Ammon's horn (tissue), 1 donor: ENCODE measurements at regions not wholly inside any gene's neighbourhood (a gene's known extent, or its start where the extent isn't known, plus 50 kb on each side); places are given as distances from the start of the nearest gene placed in this dataset.
"Not testable (repeated sequence)": the region's sequence is repeated elsewhere in the genome, so short reads cannot be mapped to it uniquely, and the experiment has no call there.

Experiments used
- DNase-seq: peaks from one replicate; pipeline ENCODE4 v3.0.0-alpha.2; 2016; ENCODE audit warnings: low spot score

DNA sequence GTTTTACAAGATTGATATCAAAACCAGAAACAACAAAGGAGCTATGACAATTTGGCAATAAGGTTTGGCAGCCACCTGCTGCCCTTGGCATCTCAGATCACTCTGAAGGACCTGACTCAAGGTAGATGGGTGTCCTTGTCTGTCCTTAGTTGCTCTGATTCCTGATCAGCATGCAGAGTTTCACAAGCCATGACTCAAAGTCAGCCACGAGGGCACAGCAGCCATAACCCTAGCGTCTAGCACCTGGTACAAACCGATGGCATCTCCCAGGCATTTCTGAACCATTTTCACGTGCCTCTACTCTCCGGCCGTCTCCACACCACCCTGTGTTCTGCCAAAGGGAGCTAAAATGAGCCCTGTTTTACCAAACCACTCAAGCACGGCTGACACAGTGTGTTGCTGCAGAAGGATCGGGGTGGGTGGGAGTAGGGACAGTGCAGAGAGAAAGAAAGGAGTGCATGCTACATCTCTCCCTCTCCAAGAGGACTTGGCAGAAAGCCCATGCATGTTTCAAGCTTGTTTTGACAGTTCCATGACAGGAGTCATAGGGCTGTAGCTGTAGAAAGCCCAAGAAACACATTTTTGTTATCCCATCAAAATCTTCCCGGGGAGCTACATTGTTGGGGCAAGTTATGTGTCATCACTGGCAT, 297.3 kb downstream of the ABCC12 start:
- DNase-seq: no peak

DNA sequence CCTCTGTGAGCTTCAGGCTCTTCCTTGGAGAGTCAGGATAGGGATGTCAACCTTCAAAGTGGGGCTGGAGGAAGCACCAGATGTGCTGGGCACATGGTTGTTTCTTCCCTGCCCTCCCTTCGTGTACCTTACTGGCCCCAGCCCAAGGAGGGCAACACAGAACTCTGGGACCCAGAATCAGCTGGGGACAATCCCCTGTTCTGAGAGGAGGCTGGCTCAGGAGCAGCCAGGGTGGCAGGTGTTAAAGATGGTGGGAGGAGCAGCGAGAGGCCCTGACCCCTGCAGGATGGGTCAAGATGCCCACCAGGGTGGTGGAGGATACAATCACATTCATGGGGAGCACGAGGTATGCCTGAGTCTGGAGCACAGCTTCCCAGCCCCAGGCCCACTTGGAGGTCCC, 300.4 kb downstream of the ABCC12 start:
- no peak for DNase-seq

DNA sequence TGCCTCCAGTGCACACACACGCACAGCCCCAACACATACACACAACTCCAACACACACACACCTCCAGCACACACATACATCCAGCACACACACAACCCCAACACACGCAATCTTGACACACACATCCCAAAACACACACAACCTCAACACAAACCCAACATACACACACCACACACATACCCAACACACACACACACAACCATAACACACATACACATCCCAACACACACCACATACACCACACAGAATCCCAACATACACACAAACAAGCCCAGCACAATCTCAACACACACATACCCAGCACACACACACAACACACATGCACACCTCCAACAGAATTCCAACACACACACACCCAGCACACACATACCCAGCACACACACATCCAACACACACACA, 301.1 kb downstream of the ABCC12 start:
- no peak for DNase-seq

DNA sequence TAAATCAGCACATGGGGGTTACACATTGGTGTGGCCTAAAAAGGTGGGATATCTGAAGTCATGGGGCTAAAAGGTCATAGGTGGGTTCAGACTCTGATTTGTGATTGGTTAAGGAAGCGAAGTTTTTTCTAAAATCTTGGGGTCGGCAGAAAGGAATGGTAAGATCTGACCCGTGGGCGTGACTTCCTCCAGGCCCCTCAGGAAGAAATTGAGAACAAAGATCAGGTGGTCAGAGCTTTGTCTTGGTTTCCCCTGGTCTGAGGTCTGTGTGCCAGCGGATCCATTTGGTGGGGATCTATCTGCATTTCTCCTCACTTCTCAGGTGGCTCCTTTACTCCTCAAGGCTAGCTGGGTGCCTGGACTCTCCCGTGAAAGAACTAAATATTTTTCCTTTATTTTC, 302.8 kb downstream of the ABCC12 start:
- DNase-seq: no peak

DNA sequence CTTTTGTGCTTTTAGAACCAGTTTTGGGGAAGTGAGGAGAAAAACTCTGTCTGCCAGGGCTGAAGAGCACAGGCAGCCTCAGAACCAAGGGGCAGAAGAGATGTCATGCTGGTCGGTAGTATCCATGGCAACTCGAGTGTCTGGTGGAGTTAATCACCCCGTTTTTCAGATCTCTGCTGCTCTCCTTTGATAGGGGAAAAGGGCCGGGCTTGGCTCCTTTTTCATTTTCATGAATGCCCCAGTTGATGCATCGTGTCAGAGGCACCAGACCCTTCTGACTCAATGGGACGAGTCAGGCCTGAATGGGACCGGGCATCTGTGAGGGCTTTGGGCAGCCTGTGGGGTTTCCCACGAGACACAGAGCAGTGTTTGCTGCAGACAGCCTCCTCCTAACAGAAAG, 304.6 kb downstream of the ABCC12 start:
- peak; percentile 33 for DNase-seq

DNA sequence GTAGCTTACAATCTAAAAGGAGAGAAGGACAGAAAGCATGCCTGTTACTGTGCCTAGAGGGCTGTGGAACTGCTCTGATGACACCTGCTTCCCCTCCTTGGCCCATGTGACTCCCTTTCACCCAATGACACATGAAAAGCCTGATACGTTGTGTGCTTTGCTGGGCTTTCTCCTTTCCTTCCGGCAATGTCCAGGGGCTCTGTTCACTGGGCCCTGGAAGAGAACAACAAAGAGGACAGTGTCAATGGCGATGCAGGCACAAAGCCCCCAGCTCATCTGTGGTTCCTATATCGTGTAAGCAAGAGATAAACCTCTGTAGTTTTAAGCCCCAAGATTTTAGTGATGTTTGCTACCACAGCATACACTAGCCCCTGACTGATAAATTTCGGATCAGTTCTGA, 306.1 kb downstream of the ABCC12 start:
- no peak for DNase-seq

DNA sequence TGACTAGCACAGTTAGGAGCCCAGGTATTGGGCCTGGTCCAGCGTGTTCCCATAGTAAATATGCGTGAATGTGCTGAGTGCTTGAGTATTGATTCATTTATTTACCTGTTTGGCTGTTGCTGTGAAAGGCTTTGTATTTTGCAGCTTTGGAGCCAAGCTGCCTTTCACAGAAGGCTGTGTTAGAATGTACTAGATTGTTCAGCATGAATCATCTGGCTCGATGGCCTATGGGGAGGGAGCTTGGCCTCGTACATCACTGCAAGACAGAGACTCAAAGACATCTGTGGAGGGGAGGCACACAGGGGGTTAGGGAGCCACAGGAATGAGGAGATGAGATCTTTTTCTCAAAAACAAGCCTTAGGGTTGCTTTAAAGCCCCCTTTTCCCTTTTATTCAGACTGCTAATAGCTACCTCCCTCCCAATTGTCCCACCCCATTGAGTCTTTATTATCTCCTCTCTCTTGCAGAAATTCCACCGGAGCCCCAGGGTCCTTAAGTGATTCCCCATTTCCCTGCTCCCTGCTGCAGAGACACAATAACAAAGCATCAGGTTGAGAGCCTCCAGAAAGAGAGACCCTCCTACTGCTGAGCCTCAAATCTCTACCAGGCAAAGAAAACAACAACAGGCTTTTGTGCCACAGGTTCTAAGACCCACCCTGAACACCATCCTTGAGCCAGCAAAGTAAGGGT, 307.2 kb downstream of the ABCC12 start:
- peak; percentile 82 for DNase-seq

DNA sequence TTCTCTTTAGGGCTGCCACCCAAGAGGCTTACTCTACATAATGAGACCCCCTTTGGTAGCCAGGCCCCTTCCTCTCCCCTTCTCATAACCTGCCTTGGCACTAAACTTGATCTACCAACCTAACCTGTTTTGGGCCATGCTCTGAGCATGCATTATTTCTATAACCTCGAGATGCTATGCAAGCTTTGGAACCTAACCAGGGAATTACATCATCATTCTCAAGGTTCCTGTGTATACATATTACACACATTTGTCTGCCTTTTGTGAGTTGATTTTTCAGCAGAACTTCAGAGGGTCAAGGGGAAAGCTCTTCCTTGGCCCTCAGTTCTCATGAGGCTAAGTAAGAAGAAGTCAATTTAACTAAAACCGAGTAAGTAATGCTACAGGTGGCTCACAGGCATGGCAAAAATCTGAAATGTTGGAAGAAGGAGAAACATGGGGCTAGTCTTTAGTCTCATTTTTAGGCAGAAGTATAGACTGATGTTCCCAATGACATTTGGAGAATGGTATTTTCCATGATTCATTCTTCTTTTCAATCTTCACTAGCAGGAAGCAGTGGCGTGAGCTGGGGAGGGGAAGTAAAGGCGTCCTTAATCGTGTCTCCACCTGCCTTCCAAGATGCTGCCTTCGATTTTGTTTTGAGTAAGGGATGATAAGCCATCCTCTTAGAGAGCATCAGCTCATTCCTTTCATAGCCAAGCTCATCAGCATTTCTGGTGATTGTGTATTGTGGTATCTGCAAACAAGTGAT, 308.4 kb downstream of the ABCC12 start:
- no peak for DNase-seq

DNA sequence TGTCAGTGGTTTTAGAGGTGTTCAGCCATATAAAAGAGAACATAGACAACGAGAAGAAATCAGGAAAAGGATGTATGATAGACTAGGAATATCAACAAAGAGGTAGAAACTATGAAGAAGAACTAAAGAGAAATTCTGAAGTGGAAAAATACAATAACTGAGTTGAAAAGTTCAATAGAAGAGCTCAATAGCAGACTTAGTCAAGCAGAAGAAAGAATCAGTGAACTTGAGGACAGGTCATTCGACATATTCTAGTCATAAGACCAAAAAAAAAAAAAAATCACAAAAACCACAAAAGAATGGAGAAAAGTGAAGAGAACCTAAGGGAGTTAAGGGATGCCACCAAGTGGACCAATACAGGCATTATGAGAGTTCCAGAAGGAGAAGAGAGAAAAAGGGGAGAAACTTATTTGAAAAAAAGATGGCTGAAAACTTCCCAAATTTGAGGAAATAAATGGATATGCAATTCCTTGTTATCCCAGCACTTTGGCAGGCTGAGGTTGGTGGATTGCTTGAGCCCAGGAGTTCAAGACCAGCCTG, 321.2 kb downstream of the ABCC12 start:
- no peak for DNase-seq

DNA sequence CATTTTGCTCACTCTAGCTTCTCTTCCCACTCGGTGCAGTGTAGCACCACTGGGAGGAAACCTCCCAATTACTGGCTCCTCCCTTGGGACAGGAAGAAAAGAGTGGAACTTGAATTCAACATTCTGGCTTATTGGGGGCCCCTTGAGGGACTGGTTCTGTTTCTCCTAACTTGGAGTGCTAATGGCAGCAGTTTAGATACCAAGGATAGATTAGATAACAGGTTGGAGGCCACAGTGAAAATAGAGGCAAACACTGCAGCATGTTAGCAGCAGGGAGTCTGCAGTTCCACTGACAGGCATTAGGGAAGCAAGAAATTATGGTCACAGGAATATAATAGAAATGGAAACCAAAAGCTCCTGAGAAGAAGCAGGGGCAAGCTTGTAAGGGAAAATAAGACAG, 322.0 kb downstream of the ABCC12 start:
- DNase-seq: no peak

DNA sequence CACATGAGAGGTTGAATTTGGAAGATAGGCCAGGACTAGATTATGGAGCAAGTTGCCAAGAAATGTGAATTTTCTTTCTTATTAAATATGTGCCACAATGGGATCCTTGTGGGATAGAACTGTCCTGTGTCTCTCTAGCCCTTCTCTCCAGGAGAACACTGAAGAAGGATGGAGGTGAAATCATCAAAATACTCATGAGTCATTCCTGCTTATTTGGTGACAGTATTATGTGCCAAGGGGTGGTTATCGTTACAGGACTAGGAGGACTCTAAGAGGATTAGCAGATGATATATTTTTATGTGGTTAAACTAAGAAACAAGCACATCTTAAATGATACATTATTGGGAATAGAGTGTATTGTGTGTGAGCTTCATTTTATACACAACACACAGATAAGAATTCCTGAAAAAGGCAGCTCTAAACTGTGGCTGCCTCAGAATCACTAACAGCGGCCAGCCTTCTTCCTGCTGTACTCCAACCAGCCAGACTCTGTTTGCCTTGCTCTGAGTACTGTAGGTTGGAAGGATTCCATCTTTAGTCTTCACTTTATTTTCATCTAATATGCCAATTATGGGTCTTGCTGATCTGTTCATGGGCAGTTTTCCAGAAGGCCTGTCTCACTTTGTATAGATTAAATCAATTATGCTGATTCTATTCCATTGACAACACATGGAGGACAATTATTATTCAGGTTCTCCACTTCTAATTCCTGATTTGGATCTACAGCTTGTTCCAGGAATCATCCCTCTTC, 325.8 kb downstream of the ABCC12 start:
- DNase-seq: no peak

DNA sequence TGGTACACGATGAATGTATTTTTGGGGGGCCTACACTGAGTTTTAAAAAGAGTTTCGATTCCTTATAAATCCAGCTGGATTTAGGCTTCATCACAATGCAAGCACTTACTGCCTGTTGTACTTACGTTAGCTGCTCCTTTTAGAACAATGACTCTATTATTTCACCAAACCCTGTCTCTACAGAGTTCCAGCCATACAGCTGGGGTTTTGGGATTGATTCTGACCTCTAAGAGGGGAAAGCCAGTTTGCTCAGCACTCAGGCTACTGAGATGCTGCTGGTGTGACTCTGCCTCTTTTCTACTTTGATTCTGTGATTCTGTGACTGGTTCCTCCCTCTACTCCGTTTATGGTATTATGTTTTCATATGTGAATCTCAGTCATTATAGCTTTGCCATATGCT, 329.7 kb downstream of the ABCC12 start:
- peak; percentile 56 for DNase-seq

DNA sequence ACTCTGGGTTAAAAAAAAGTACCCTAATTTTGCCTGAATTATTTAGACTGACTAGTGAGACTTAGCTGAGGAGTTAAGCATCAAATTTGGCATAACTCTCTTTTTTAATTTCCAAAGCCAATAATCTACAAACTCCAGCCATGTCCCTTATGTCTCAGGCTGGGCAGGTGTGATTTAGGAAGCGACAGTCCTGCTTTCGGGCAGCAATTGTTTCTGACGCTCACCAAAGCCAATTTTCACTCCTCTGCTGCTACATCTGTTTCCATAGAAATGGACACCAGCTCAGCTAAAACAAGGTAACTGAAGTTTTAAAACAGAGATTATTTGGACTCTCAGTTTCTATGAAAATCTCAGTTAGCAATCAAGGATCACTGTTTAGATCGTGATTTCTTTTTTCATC, 338.7 kb downstream of the ABCC12 start:
- DNase-seq: no peak

DNA sequence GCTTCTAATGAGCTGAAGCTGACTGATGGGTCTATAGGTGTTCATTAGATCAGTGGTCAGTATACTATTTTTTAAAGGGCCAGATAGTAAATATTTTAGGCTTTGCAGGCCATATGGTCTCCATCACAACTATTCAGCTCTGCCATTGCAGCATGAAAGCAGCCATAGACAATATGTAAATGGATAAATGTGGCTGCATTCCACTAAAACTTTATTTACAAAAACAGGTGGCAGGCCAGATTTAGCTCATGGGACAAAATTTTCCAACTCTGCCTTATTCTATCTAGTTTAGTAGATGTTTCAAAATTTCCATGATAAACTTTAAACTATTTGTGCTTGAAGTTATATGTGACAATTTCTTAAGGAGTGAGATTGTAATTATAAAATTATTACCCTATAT, 339.3 kb downstream of the ABCC12 start:
- DNase-seq: no peak

DNA sequence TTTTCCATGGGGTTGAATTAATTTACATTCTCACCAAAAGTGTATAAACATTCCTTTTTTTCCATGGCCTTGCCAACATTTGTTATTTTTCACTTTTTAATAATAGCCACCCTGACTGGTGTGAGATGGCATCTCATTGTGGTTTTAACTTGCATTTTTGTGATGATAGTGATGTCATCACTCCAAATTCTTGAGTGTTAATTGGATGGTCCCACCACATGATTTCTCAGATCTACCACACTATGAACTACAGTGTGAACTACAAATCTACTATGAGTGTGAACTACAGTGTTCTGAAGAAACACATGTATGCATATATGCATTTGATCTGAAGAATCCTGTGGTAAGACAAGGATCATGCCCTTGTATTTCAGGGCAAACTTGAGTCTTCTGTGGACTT, 340.1 kb downstream of the ABCC12 start:
- DNase-seq: no peak

DNA sequence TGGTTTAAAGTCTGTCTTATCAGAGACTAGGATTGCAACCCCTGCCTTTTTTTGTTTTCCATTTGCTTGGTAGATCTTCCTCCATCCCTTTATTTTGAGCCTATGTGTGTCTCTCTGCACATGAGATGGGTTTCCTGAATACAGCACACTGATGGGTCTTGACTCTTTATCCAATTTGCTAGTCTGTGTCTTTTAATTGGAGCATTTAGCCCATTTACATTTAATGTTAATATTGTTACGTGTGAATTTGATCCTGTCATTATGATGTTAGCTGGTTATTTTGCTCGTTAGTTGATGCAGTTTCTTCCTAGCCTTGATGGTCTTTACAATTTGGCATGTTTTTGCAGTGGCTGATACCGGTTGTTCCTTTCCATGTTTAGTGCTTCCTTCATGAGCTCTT, 344.0 kb downstream of the ABCC12 start:
- not testable (repeated sequence) for DNase-seq

DNA sequence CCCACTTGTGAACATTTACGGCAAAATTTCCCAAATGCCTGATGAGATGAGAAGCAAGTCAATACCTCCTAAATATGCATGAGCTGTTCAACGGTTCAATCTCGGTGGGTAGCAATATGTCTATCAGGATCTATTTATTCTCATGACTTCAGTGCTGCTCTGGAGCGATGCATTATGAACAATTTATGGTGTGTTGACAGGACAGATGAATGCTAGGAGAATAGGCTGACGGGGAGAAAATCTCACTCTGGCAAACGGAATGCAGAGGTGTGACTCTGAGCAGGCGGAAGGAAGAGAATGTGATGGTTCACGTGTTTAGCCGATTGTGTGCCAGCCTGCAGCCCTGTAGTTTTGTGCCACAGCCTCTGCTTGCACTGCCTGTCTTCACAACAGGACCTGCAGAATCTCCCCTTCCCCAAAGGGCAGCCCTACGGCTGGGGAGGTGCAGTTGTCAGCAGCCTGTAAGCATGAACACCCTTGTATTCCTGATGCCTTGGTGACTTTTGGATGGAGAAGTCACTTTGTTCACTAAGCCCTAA, 345.2 kb downstream of the PHKB start:
- DNase-seq: no peak

DNA sequence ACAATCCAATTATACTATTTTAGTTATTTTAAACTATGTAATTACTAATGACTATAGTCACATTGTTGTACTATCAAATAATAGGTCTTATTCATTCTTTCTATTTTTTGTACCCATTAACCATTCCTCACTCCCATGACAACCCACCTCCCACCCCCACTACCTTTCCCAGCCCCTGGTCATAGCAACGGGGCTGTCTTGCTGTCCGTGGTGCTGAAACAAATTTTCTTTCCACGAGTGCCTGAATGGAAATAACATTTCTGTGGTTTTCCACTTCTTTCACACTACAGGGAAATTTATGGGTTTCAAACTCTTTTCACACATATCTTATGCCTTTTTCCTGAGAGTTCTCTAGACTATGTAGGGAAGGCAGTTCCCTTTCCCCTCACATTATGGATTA, 326.6 kb downstream of the PHKB start:
- no peak for DNase-seq

DNA sequence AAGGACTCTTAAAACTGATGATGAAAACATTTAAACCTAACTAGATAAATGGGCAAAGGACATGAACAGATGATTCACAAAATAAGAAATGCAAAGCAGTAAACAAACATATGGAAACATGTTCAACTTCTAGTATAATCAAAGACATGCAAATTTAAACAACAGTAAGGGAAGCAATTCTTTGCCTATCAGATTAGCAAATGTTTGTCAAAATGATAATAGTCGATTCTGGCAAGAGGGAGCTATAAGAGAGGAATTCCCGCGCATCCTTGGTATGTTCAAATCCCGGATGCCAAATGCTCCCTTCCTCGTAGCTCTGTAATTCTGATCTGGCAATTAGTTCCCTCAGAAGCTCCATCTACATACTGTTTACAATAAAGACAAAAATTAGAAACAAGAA, 320.5 kb downstream of the PHKB start:
- no peak for DNase-seq

DNA sequence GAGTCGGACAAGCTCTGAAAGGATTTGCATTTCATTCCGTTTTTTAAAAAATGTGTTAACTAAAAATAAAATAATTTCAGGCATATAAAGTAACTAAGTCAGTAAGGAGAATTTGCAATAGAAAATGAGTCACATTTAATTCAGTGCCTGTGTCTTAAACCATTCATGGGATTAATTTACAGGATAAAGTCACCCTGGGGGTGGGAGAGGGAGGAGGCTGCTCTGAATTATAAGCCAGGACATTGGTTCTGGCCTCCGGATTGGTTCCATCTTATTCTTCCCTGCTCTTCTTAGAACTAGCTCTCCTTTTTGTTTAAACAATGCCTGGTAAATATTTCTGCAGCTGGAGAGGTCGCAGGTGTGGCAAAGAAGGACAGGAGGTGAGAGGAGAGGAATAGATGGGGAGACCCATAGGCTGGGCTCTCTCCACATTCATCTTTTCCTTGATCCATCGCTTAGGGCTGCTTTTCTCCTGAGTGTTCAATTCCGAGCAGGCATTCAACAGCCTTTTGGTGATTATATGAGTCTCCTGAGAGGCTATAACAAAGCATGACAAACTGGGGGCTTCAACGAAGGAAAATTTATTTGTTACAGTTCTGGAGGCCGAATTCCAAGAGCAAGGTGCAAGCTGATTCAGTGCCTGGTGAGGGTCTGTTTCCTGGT, 319.2 kb downstream of the PHKB start:
- DNase-seq: no peak

DNA sequence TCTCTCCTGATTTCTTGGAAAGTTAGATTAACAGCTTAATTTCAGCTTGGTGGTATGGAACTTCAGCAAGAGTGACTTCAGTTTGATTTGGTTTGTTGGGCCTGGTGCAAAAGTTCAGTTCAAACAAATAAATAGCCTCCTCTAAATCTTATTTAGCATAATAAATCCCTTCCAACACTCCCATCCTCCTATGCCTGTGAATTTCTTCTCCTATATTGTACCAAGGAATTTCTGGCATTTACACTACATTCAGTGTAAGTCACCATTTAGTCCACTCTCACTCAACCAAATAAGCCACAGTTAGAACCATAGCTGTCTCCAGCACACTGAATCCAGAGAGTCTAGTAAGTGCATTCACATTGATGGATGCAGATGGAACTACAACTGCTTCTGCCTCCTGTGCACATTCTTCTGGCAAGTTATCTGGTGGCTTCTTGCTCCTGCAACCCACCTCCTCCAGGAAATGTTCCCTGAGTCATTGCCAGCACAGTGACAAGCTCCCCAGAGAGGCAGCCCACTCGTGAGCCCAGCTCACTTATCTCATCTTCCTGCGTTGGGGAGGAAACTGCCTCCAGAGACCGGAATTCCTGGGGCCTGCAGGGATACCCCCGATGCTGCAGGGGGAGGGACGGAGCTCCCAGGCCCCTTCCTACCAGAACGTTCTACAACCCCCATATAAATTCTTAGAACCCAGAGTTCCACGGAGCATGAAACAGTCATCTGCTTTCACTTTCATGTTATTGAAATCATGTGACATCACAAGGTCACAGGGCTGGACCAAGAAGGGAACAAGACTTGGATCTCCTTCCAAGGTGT, 318.3 kb downstream of the PHKB start:
- DNase-seq: peak; percentile 47
